Astrocyte (in vitro differentiated cells and primary cell): ENCODE measurements at regions not wholly inside any gene's neighbourhood (a gene's known extent, or its start where the extent isn't known, plus 50 kb on each side); places are given as distances from the start of the nearest gene placed in this dataset.

Source experiments
- DNase-seq: peaks from one replicate; pipeline ENCODE4 v3.0.0-alpha.2; 2010; ENCODE audit warnings: low read depth
- FAIRE-seq: peaks from 2 replicates; lab custom pipeline; 2011; peaks lifted over from hg19 to GRCh38; lab: Jason Lieb, UNC
- H2AFZ ChIP-seq: 2 replicates; pipeline ENCODE4 v1.6.0; 2012; ENCODE audit warnings: low read depth, low read length, inconsistent platforms
- H3K27ac ChIP-seq: 2 replicates; pipeline ENCODE4 v1.5.1; 2011; ENCODE audit warnings: low read depth, low read length, inconsistent platforms
- H3K27me3 ChIP-seq: 2 replicates; pipeline ENCODE4 v1.6.0; 2011; ENCODE audit warnings: low read length, inconsistent platforms; ENCODE audit not compliant: insufficient read depth
- H3K36me3 ChIP-seq: 2 replicates; pipeline ENCODE4 v1.5.1; 2011; ENCODE audit warnings: low read length, inconsistent platforms; ENCODE audit not compliant: insufficient read depth
- H3K4me1 ChIP-seq: 2 replicates; pipeline ENCODE4 v1.5.1; 2011; ENCODE audit warnings: low read length, inconsistent platforms; ENCODE audit not compliant: insufficient read depth
- H3K4me2 ChIP-seq: 2 replicates; pipeline ENCODE4 v1.6.0; 2012; ENCODE audit warnings: low read length, inconsistent platforms
- H3K4me3 ChIP-seq: 2 replicates; pipeline ENCODE4 v1.5.1; 2011; ENCODE audit warnings: low read depth, mild to moderate bottlenecking, low read length, inconsistent platforms; ENCODE audit not compliant: insufficient read depth
- H3K79me2 ChIP-seq: 2 replicates; pipeline ENCODE4 v1.6.0; 2012; ENCODE audit warnings: mild to moderate bottlenecking, low read length, inconsistent platforms; ENCODE audit not compliant: insufficient read depth
- H3K9ac ChIP-seq: 2 replicates; pipeline ENCODE4 v1.6.0; 2012; ENCODE audit warnings: mild to moderate bottlenecking, low read length, inconsistent platforms
- H3K9me3 ChIP-seq: 2 replicates; pipeline ENCODE4 v1.5.1; 2012; ENCODE audit warnings: low read depth, mild to moderate bottlenecking, low read length, inconsistent platforms; ENCODE audit not compliant: insufficient read depth
- H4K20me1 ChIP-seq: 2 replicates; pipeline ENCODE4 v1.6.0; 2012; ENCODE audit warnings: low read length, inconsistent platforms; ENCODE audit not compliant: insufficient read depth
- H3K27ac Mint-ChIP-seq: one replicate; pipeline ENCODE4 v1.8.0; 2021; ENCODE audit warnings: mild to moderate bottlenecking, mixed read lengths; ENCODE audit not compliant: unreplicated experiment
- H3K27me3 Mint-ChIP-seq: one replicate; pipeline ENCODE4 v1.8.0; 2021; ENCODE audit warnings: low read depth, mixed read lengths; ENCODE audit not compliant: unreplicated experiment
- H3K36me3 Mint-ChIP-seq: one replicate; pipeline ENCODE4 v1.8.0; 2021; ENCODE audit warnings: low read depth, mixed read lengths; ENCODE audit not compliant: unreplicated experiment
- H3K4me1 Mint-ChIP-seq: one replicate; pipeline ENCODE4 v1.8.0; 2021; ENCODE audit warnings: low read depth, mixed read lengths; ENCODE audit not compliant: unreplicated experiment
- H3K4me3 Mint-ChIP-seq: one replicate; pipeline ENCODE4 v1.8.0; 2021; ENCODE audit warnings: mild to moderate bottlenecking, moderate library complexity, mixed read lengths; ENCODE audit not compliant: unreplicated experiment
- H3K9me3 Mint-ChIP-seq: one replicate; pipeline ENCODE4 v1.8.0; 2021; ENCODE audit warnings: mild to moderate bottlenecking, mixed read lengths; ENCODE audit not compliant: unreplicated experiment
- EZH2 ChIP-seq: IDR thresholded peaks from 2 replicates; pipeline ENCODE4 v1.6.1; 2012; ENCODE audit warnings: mild to moderate bottlenecking, low read length, inconsistent platforms; ENCODE audit not compliant: insufficient read depth
- TF ChIP-seq, protein P1 (sequence below): IDR thresholded peaks from 2 replicates; pipeline ENCODE4 v1.5.1; 2011; ENCODE audit warnings: low read depth, mild to moderate bottlenecking, inconsistent platforms, low read length, moderate library complexity; ENCODE audit not compliant: insufficient read depth

- H3K4me2 ChIP-seq = no peak overlapping the region
Observed at GRCh38 chr6:43951756-43952675, 175.2 kb downstream of the MRPL14 start.

GRCh38 chr6:43951063-43951755 lies 176.0 kb downstream of the MRPL14 start:
- Histone ChIP-seq H3K9me3 (no peaks in the 10 kb centered on the region), H3K4me1 (peaks cover 13% of the 10 kb centered on the region), H3K9ac (no peak overlapping the region), H3K4me2 (no peak overlapping the region), H3K4me3 (no peak overlapping the region), H3K27ac (no peak overlapping the region), H3K79me2 (no peaks in the 10 kb centered on the region), H3K36me3 (no peaks in the 10 kb centered on the region), H3K27me3 (no peaks in the 10 kb centered on the region), H4K20me1 (no peaks in the 10 kb centered on the region), H2AFZ (no peak overlapping the region)
- FAIRE-seq = no peak
- TF ChIP-seq EZH2 = no peak
- TF ChIP-seq, protein P1, sequence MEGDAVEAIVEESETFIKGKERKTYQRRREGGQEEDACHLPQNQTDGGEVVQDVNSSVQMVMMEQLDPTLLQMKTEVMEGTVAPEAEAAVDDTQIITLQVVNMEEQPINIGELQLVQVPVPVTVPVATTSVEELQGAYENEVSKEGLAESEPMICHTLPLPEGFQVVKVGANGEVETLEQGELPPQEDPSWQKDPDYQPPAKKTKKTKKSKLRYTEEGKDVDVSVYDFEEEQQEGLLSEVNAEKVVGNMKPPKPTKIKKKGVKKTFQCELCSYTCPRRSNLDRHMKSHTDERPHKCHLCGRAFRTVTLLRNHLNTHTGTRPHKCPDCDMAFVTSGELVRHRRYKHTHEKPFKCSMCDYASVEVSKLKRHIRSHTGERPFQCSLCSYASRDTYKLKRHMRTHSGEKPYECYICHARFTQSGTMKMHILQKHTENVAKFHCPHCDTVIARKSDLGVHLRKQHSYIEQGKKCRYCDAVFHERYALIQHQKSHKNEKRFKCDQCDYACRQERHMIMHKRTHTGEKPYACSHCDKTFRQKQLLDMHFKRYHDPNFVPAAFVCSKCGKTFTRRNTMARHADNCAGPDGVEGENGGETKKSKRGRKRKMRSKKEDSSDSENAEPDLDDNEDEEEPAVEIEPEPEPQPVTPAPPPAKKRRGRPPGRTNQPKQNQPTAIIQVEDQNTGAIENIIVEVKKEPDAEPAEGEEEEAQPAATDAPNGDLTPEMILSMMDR = peak; percentile 9
- DNase-seq = no peak
- Mint-ChIP-seq H3K4me1 (peaks cover 35% of the 10 kb centered on the region), H3K9me3 (peaks cover 7% of the 10 kb centered on the region), H3K27ac (peak overlapping the region; percentile 18), H3K36me3 (peaks cover under 1% of the 10 kb centered on the region), H3K27me3 (peaks cover 17% of the 10 kb centered on the region), H3K4me3 (peak overlapping the region; percentile 8)

More at GRCh38 chr6:43951756-43952675, 175.2 kb downstream of the MRPL14 start:
- Histone ChIP-seq H3K4me3 (no peak overlapping the region), H3K9me3 (no peaks in the 10 kb centered on the region), H3K36me3 (no peaks in the 10 kb centered on the region), H4K20me1 (no peaks in the 10 kb centered on the region), H3K27ac (no peak overlapping the region), H2AFZ (no peak overlapping the region), H3K27me3 (no peaks in the 10 kb centered on the region), H3K4me1 (peaks cover 13% of the 10 kb centered on the region), H3K9ac (no peak overlapping the region), H3K79me2 (no peaks in the 10 kb centered on the region)
- peaks cover 3% of the 10 kb centered on the region for H3K36me3 Mint-ChIP-seq
- H3K4me1 Mint-ChIP-seq = peaks cover 35% of the 10 kb centered on the region
- H3K9me3 Mint-ChIP-seq = peaks cover 6% of the 10 kb centered on the region
- H3K27me3 Mint-ChIP-seq = peaks cover 15% of the 10 kb centered on the region
- FAIRE-seq (no peak), DNase-seq (peak; percentile 17)
- TF ChIP-seq, protein P1 = no peak
- no peak for TF ChIP-seq EZH2
- no peak overlapping the region for H3K27ac Mint-ChIP-seq
- no peak overlapping the region for H3K4me3 Mint-ChIP-seq
